BLaER1 (cell line): ENCODE measurements at regions not wholly inside any gene's neighbourhood (a gene's known extent, or its start where the extent isn't known, plus 50 kb on each side); places are given as distances from the start of the nearest gene placed in this dataset.

ENCODE experiments used
- H3K27ac ChIP-seq: shearing (Covaris generic); formaldehyde crosslinking; 2 replicates; pipeline ENCODE4 v1.8.1; 2022
- H3K27me3 ChIP-seq: shearing (Covaris generic); formaldehyde crosslinking; 2 replicates; pipeline ENCODE4 v1.8.1; 2022
- H3K36me3 ChIP-seq: shearing (Covaris generic); formaldehyde crosslinking; 2 replicates; pipeline ENCODE4 v1.8.1; 2022
- H3K4me1 ChIP-seq: shearing (Covaris generic); formaldehyde crosslinking; 2 replicates; pipeline ENCODE4 v1.8.1; 2022
- H3K4me2 ChIP-seq: shearing (Covaris generic); formaldehyde crosslinking; 2 replicates; pipeline ENCODE4 v1.8.1; 2022
- H3K4me3 ChIP-seq: shearing (Covaris generic); formaldehyde crosslinking; 2 replicates; pipeline ENCODE4 v1.8.1; 2022
- H3K9ac ChIP-seq: shearing (Covaris generic); formaldehyde crosslinking; 2 replicates; pipeline ENCODE4 v1.8.1; 2022
- H3K9me3 ChIP-seq: shearing (Covaris generic); formaldehyde crosslinking; 2 replicates; pipeline ENCODE4 v1.8.1; 2022
- H4K20me1 ChIP-seq: shearing (Covaris generic); formaldehyde crosslinking; 2 replicates; pipeline ENCODE4 v1.8.1; 2022
- Cebpa-rat ChIP-seq: shearing (Covaris generic); IDR thresholded peaks from 2 replicates; pipeline ENCODE4 v1.8.1; 2022

- H3K4me3 ChIP-seq = no peak overlapping the region
- H3K9me3 ChIP-seq = peaks cover 10% of the 10 kb centered on the region
- H3K4me1 ChIP-seq = peaks cover 67% of the 10 kb centered on the region
- no peaks in the 10 kb centered on the region for H3K36me3 ChIP-seq
- H3K27ac ChIP-seq = peak overlapping the region; percentile 91
- H4K20me1 ChIP-seq = no peaks in the 10 kb centered on the region
- 0 out of 2 replicates have a peak overlapping the region, but pooled peaks have one; percentile 21 for H3K9ac ChIP-seq
- H3K4me2 ChIP-seq = peak overlapping the region; percentile 85
- no peak for TF ChIP-seq Cebpa-rat
- H3K27me3 ChIP-seq = no peaks in the 10 kb centered on the region
Observed at GRCh38 chr10:7470371-7470770, 59.5 kb upstream of the SFMBT2 start.

GRCh38 chr10:7467031-7467667, 56.3 kb upstream of the SFMBT2 start:
- H3K9me3 ChIP-seq = peaks cover 10% of the 10 kb centered on the region
- TF ChIP-seq Cebpa-rat = no peak
- H3K4me3 ChIP-seq = no peak overlapping the region
- no peak overlapping the region for H3K4me2 ChIP-seq
- no peaks in the 10 kb centered on the region for H3K27me3 ChIP-seq
- H4K20me1 ChIP-seq = no peaks in the 10 kb centered on the region
- H3K4me1 ChIP-seq = peaks cover 39% of the 10 kb centered on the region
- H3K27ac ChIP-seq = no peak overlapping the region
- no peak overlapping the region for H3K9ac ChIP-seq
- no peaks in the 10 kb centered on the region for H3K36me3 ChIP-seq

GRCh38 chr10:7464691-7465090, 53.9 kb upstream of the SFMBT2 start:
- no peak for TF ChIP-seq Cebpa-rat
- no peak overlapping the region for H3K4me2 ChIP-seq
- no peak overlapping the region for H3K9ac ChIP-seq
- H3K27ac ChIP-seq = no peak overlapping the region
- no peaks in the 10 kb centered on the region for H4K20me1 ChIP-seq
- peaks cover 10% of the 10 kb centered on the region for H3K9me3 ChIP-seq
- peaks cover 15% of the 10 kb centered on the region for H3K4me1 ChIP-seq
- H3K36me3 ChIP-seq = no peaks in the 10 kb centered on the region
- no peaks in the 10 kb centered on the region for H3K27me3 ChIP-seq
- H3K4me3 ChIP-seq = no peak overlapping the region
